ENCODE measurements at regions not wholly inside any gene's neighbourhood (a gene's known extent, or its start where the extent isn't known, plus 50 kb on each side); places are given as distances from the start of the nearest gene placed in this dataset.

GRCh38 chr9:21556581-21557427 lies 74.7 kb upstream of the IFNE start:
- no peak for TF ChIP-seq CTCF (IDR thresholded peaks at IDR 0.05; ENCODE audit: borderline replicate concordance, insufficient read depth, low read depth, low read length)
- H3K4me3 ChIP-seq (ENCODE audit: low read depth, low read length), result no peak overlapping the region

- no peak overlapping the region for H3K4me3 ChIP-seq (ENCODE audit: low read depth, low read length)
- no peak for TF ChIP-seq CTCF (IDR thresholded peaks at IDR 0.05; ENCODE audit: borderline replicate concordance, insufficient read depth, low read depth, low read length)
Measured at GRCh38 chr9:21557428-21557768, 75.3 kb upstream of the IFNE start.

- no peak overlapping the region for H3K4me3 ChIP-seq (ENCODE audit: low read depth, low read length)
- TF ChIP-seq CTCF (IDR thresholded peaks at IDR 0.05; ENCODE audit: borderline replicate concordance, insufficient read depth, low read depth, low read length), result no peak
Measured at GRCh38 chr9:21558079-21558478, 76.0 kb upstream of the IFNE start.

- H3K4me3 ChIP-seq (ENCODE audit: low read depth, low read length), result peak overlapping the region; percentile 39
- no peak for TF ChIP-seq CTCF (IDR thresholded peaks at IDR 0.05; ENCODE audit: borderline replicate concordance, insufficient read depth, low read depth, low read length)
Measured at GRCh38 chr9:21558615-21559401, 76.7 kb upstream of the IFNE start.

- TF ChIP-seq CTCF (IDR thresholded peaks at IDR 0.05; ENCODE audit: borderline replicate concordance, insufficient read depth, low read depth, low read length), result peak; percentile 31
- peak overlapping the region; percentile 39 for H3K4me3 ChIP-seq (ENCODE audit: low read depth, low read length)
Measured at GRCh38 chr9:21559402-21560280, 77.5 kb upstream of the IFNE start.

GRCh38 chr9:21560281-21560745 lies 78.2 kb upstream of the IFNE start:
- no peak for TF ChIP-seq CTCF (IDR thresholded peaks at IDR 0.05; ENCODE audit: borderline replicate concordance, insufficient read depth, low read depth, low read length)
- H3K4me3 ChIP-seq (ENCODE audit: low read depth, low read length), result no peak overlapping the region
